SK-N-SH (cell line): ENCODE measurements at regions not wholly inside any gene's neighbourhood (a gene's known extent, or its start where the extent isn't known, plus 50 kb on each side); places are given as distances from the start of the nearest gene placed in this dataset.

Source experiments
- CTCF ChIA-PET: fragments of 300-600, 350-600 bp; formaldehyde crosslinking; extraction: SDS; loops from one replicate; lab custom pipeline; 2021; lab: Yijun Ruan, JAX
- POLR2A ChIA-PET: fragments of 350-600 bp; sonication (Branson Sonifier 250); formaldehyde crosslinking; extraction: SDS; loops from one replicate; lab custom pipeline; 2020; ENCODE audit warnings: antibody characterized with exemption, inconsistent platforms; lab: Yijun Ruan, JAX
- DNase-seq: peaks from one replicate; pipeline ENCODE4 v3.0.0; 2012
- H2AFZ ChIP-seq: fragments of 200-600 bp; sonication (generic); 2 replicates; pipeline ENCODE4 v1.8.1; 2016; ENCODE audit warnings: antibody characterized with exemption, mild to moderate bottlenecking, low read depth
- H3F3A ChIP-seq: fragments of 200-600 bp; sonication (generic); replicated peaks from 2 replicates; pipeline ENCODE3; 2016; ENCODE audit warnings: antibody characterized with exemption, mild to moderate bottlenecking; ENCODE audit not compliant: insufficient read depth
- H3K27ac ChIP-seq, 2 experiments: fragments of 200-500 bp in 1 of 2; fragments of 200-600 bp in 1 of 2; sonication (Bioruptor generic) in 1 of 2; sonication (generic), shearing (Covaris generic) in 1 of 2; 2 replicates each; pipeline versions ENCODE4 v1.5.1 to v1.6.1; 2014 to 2016; ENCODE audit warnings: low read depth in 2 of 2, inconsistent platforms in 1 of 2, low read length in 1 of 2, mild to moderate bottlenecking in 1 of 2, mixed read lengths in 1 of 2
- H3K27me3 ChIP-seq: fragments of 200-600 bp; sonication (generic), shearing (Covaris generic); 2 replicates; pipeline ENCODE4 v1.6.1; 2016; ENCODE audit warnings: mixed run types; ENCODE audit not compliant: insufficient read depth
- H3K36me3 ChIP-seq, 2 experiments: fragments of 200-500 bp in 1 of 2; fragments of 200-600 bp in 1 of 2; sonication (Bioruptor generic) in 1 of 2; sonication (generic) in 1 of 2; replicated peaks in 1 of 2; 2 replicates each; pipeline versions ENCODE3 to v1.5.1; 2014 to 2016; ENCODE audit warnings: low read length in 1 of 2, mild to moderate bottlenecking in 1 of 2; ENCODE audit not compliant: insufficient read depth in 2 of 2, control insufficient read depth in 1 of 2
- H3K4me1 ChIP-seq, 2 experiments: fragments of 200-500 bp in 1 of 2; fragments of 200-600 bp in 1 of 2; sonication (Bioruptor generic) in 1 of 2; sonication (generic), shearing (Covaris generic) in 1 of 2; 2 replicates each; pipeline versions ENCODE4 v1.5.1 to v1.6.1; 2014 to 2016; ENCODE audit warnings: low read depth in 1 of 2, low read length in 1 of 2, mixed run types in 1 of 2; ENCODE audit not compliant: insufficient read depth in 2 of 2, control insufficient read depth in 1 of 2
- H3K4me2 ChIP-seq: fragments of 200-600 bp; sonication (generic), shearing (Covaris generic); 2 replicates; pipeline ENCODE4 v1.6.1; 2017; ENCODE audit warnings: mixed run types
- H3K4me3 ChIP-seq, 2 experiments: fragments of 200-500 bp in 1 of 2; fragments of 200-600 bp in 1 of 2; sonication (Bioruptor generic) in 1 of 2; sonication (generic), shearing (Covaris generic) in 1 of 2; 2 replicates each; pipeline versions ENCODE4 v1.5.1 to v1.8.1; 2014 to 2016; ENCODE audit warnings: low read depth in 2 of 2, inconsistent platforms in 1 of 2, low read length in 1 of 2, mild to moderate bottlenecking in 1 of 2, mixed read lengths in 1 of 2, moderate library complexity in 1 of 2
- H3K79me2 ChIP-seq: fragments of 200-600 bp; sonication (generic); 2 replicates; pipeline ENCODE4 v1.8.1; 2017; ENCODE audit warnings: mild to moderate bottlenecking; ENCODE audit not compliant: insufficient read depth
- H3K9ac ChIP-seq: fragments of 200-600 bp; sonication (generic); 2 replicates; pipeline ENCODE4 v1.6.1; 2017; ENCODE audit warnings: mixed run types
- H3K9me2 ChIP-seq: fragments of 200-600 bp; sonication (generic); 2 replicates; pipeline ENCODE4 v1.6.1; 2017; ENCODE audit warnings: mixed run types
- H3K9me3 ChIP-seq: fragments of 200-600 bp; sonication (generic); 2 replicates; pipeline ENCODE4 v1.6.1; 2017; ENCODE audit warnings: mixed run types, mild to moderate bottlenecking, moderate library complexity
- H4K20me1 ChIP-seq: fragments of 200-600 bp; sonication (generic); 2 replicates; pipeline ENCODE4 v1.6.1; 2017; ENCODE audit warnings: mild to moderate bottlenecking, mixed run types; ENCODE audit not compliant: insufficient read depth
- ELF1 ChIP-seq: IDR thresholded peaks from 2 replicates; pipeline ENCODE4 v1.4.0; 2012
- EP300 ChIP-seq, 2 experiments: IDR thresholded peaks; 2 replicates each; pipeline versions ENCODE4 v1.4.0 to v1.6.1; 2012; ENCODE audit warnings: borderline replicate concordance in 1 of 2, low read depth in 1 of 2, low read length in 1 of 2
- EZH2phosphoT487 ChIP-seq: fragments of 200-600 bp; sonication (generic); IDR thresholded peaks from 2 replicates; pipeline ENCODE4 v1.6.1; 2017; ENCODE audit warnings: low read depth, mixed run types, mild to moderate bottlenecking, antibody characterized with exemption, moderate library complexity, borderline replicate concordance
- FOXM1 ChIP-seq: IDR thresholded peaks from 2 replicates; pipeline ENCODE4 v1.4.0; 2012; ENCODE audit warnings: low read depth, mild to moderate bottlenecking
- GATA2 ChIP-seq: sonication (generic); formaldehyde crosslinking; IDR thresholded peaks from 2 replicates; pipeline ENCODE4 v1.5.0; 2020; ENCODE audit warnings: mild to moderate bottlenecking, missing genetic modification reagents
- MXI1 ChIP-seq: IDR thresholded peaks from 2 replicates; pipeline ENCODE4 v1.6.1; 2012; ENCODE audit warnings: mild to moderate bottlenecking, low read depth, low read length, improper control_type of control experiment
- NFIC ChIP-seq: IDR thresholded peaks from 2 replicates; pipeline ENCODE4 v1.4.0; 2012; ENCODE audit warnings: borderline replicate concordance
- NRF1 ChIP-seq: IDR thresholded peaks from 2 replicates; pipeline ENCODE4 v1.6.1; 2012; ENCODE audit warnings: low read depth, mild to moderate bottlenecking, low read length
- YY1 ChIP-seq: IDR thresholded peaks from 2 replicates; pipeline ENCODE4 v1.4.0; 2012; ENCODE audit warnings: low read depth, mild to moderate bottlenecking
- WGBS: methylation state at CpG from one replicate; pipeline ENCODE4 v1.1.6; 2017; ENCODE audit warnings: low lambda C conversion rate; 5-methylcytosine and 5-hydroxymethylcytosine counted together
- TF ChIP-seq, protein P1 (sequence below): IDR thresholded peaks from 2 replicates; pipeline ENCODE4; 2012
- TF ChIP-seq, protein P2 (sequence below): IDR thresholded peaks from 2 replicates; pipeline ENCODE4 v1.4.0; 2012; ENCODE audit warnings: low read depth, borderline replicate concordance
- TF ChIP-seq, protein P3 (sequence below): IDR thresholded peaks from 2 replicates; pipeline ENCODE4 v1.6.1; 2012; ENCODE audit warnings: mild to moderate bottlenecking, low read depth, low read length, moderate library complexity
- TF ChIP-seq, protein P4 (sequence below): IDR thresholded peaks from 2 replicates; pipeline ENCODE4 v1.4.0; 2012; ENCODE audit warnings: low read depth, borderline replicate concordance

DNA sequence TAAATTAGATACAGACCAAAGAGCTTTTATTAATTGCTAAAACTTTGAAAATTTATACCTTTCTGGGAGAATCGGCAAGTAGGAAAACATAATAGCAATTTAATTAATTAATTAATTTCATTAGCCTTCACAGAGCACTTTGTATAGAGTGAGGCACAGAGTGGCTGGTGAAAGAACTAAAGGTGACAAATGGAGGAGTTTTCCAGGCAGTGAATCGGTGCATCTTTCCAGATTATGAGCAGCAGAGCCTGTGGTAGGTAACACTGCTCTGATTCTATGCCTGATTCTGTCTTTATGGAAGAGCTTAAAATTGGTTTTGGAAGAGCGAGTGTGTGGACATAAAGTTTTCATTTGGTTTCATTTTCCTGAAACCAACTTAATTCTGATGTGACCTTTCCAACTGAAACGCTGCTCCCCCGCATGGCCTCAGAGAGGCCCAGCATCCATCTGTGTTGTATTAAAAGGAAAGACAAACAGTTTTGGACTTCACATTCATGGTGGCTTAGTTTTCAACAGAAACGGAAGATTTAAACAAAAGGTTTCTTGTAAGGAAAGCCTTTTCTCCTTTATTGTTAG, 188.9 kb upstream of the RPS23 start:
- Histone ChIP-seq H3K27ac (peak overlapping the region; percentile 22 to 52; a peak in 2 of 4 replicates), H3K36me3 (no peaks in the 10 kb centered on the region), H3K27me3 (no peaks in the 10 kb centered on the region), H3F3A (no peaks in the 10 kb centered on the region), H2AFZ (peak overlapping the region; percentile 78), H3K9ac (no peak overlapping the region), H4K20me1 (no peaks in the 10 kb centered on the region), H3K9me2 (no peaks in the 10 kb centered on the region), H3K4me2 (no peak overlapping the region), H3K4me1 (no peaks in the 10 kb centered on the region; a peak in 1 of 4 replicates), H3K9me3 (no peaks in the 10 kb centered on the region), H3K79me2 (no peaks in the 10 kb centered on the region), H3K4me3 (no peak overlapping the region)
- 73% methylated on average over 6 of the region's 6 CpGs for WGBS
- TF ChIP-seq EP300 (IDR thresholded peaks at IDR 0.05; ENCODE audit: borderline replicate concordance in 1 of 2, low read depth in 1 of 2, low read length in 1 of 2) (no peak), NRF1 (no peak), YY1 (no peak), NFIC (no peak), MXI1 (no peak), EZH2phosphoT487 (no peak), FOXM1 (no peak), ELF1 (no peak), GATA2 (CRISPR knock-in tag) (no peak)
- TF ChIP-seq, protein P1, sequence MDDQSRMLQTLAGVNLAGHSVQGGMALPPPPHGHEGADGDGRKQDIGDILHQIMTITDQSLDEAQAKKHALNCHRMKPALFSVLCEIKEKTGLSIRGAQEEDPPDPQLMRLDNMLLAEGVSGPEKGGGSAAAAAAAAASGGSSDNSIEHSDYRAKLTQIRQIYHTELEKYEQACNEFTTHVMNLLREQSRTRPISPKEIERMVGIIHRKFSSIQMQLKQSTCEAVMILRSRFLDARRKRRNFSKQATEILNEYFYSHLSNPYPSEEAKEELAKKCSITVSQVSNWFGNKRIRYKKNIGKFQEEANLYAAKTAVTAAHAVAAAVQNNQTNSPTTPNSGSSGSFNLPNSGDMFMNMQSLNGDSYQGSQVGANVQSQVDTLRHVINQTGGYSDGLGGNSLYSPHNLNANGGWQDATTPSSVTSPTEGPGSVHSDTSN = no peak
- TF ChIP-seq, protein P2, sequence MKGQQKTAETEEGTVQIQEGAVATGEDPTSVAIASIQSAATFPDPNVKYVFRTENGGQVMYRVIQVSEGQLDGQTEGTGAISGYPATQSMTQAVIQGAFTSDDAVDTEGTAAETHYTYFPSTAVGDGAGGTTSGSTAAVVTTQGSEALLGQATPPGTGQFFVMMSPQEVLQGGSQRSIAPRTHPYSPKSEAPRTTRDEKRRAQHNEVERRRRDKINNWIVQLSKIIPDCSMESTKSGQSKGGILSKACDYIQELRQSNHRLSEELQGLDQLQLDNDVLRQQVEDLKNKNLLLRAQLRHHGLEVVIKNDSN = no peak
- TF ChIP-seq, protein P3, sequence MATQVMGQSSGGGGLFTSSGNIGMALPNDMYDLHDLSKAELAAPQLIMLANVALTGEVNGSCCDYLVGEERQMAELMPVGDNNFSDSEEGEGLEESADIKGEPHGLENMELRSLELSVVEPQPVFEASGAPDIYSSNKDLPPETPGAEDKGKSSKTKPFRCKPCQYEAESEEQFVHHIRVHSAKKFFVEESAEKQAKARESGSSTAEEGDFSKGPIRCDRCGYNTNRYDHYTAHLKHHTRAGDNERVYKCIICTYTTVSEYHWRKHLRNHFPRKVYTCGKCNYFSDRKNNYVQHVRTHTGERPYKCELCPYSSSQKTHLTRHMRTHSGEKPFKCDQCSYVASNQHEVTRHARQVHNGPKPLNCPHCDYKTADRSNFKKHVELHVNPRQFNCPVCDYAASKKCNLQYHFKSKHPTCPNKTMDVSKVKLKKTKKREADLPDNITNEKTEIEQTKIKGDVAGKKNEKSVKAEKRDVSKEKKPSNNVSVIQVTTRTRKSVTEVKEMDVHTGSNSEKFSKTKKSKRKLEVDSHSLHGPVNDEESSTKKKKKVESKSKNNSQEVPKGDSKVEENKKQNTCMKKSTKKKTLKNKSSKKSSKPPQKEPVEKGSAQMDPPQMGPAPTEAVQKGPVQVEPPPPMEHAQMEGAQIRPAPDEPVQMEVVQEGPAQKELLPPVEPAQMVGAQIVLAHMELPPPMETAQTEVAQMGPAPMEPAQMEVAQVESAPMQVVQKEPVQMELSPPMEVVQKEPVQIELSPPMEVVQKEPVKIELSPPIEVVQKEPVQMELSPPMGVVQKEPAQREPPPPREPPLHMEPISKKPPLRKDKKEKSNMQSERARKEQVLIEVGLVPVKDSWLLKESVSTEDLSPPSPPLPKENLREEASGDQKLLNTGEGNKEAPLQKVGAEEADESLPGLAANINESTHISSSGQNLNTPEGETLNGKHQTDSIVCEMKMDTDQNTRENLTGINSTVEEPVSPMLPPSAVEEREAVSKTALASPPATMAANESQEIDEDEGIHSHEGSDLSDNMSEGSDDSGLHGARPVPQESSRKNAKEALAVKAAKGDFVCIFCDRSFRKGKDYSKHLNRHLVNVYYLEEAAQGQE = no peak
- TF ChIP-seq, protein P4, sequence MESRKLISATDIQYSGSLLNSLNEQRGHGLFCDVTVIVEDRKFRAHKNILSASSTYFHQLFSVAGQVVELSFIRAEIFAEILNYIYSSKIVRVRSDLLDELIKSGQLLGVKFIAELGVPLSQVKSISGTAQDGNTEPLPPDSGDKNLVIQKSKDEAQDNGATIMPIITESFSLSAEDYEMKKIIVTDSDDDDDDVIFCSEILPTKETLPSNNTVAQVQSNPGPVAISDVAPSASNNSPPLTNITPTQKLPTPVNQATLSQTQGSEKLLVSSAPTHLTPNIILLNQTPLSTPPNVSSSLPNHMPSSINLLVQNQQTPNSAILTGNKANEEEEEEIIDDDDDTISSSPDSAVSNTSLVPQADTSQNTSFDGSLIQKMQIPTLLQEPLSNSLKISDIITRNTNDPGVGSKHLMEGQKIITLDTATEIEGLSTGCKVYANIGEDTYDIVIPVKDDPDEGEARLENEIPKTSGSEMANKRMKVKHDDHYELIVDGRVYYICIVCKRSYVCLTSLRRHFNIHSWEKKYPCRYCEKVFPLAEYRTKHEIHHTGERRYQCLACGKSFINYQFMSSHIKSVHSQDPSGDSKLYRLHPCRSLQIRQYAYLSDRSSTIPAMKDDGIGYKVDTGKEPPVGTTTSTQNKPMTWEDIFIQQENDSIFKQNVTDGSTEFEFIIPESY = no peak
- CTCF ChIA-PET = interaction anchor here (0.6 kb wide), 1 partner anchor 185 kb away, joined by 3 read pairs; no protein-coding TSS in a partner anchor
- DNase-seq = no peak
- POLR2A ChIA-PET = no interaction called here
